Stimulated activated CD8-positive, alpha-beta memory T cell treated with anti-CD3 and anti-CD28 coated beads, Interleukin-15, amount 100 ng/mL, for 48 hours (primary cell): ENCODE measurements at regions not wholly inside any gene's neighbourhood (a gene's known extent, or its start where the extent isn't known, plus 50 kb on each side); places are given as distances from the start of the nearest gene placed in this dataset.

Source experiments
- DNase-seq, 2 donors: peaks; one replicate each; pipeline ENCODE4 v3.0.0-alpha.2; 2020; ENCODE audit warnings: low read depth in 2 of 2

DNA sequence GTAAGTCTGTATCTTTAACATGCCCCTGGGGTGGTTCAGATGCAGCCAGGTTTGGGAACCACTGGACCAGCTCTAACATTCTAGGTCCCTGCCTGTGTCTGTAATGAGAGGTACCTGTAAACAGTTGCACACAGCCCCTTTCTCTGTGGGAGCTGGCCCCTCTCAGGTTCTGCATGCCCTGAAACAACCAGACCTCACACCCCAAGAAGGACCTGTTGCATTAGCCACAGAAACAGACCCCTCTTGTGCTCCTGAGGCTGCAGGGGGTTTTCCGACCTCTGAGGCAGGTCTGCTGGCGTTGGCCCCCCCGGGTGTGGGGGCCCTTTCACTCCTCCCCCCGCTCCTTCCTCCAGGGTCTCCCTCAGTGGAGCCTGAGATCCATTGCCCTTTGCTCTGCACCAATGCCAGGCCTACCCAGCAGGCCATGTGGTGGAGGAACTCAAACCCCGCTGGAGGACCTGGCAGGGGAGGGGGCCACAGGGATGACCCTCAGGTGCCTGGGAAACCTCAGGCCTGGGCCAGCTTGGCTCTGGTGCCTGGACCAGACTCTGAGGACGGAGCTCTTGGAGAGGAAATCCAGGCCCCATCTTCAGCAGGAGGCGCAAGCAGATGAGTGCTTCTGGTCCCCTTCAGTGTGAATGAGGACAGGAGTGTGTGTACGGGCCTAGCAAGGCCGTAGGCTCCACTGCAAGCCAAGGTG is 61.4 kb upstream of the PJA1 start:
- no peak for DNase-seq

DNA sequence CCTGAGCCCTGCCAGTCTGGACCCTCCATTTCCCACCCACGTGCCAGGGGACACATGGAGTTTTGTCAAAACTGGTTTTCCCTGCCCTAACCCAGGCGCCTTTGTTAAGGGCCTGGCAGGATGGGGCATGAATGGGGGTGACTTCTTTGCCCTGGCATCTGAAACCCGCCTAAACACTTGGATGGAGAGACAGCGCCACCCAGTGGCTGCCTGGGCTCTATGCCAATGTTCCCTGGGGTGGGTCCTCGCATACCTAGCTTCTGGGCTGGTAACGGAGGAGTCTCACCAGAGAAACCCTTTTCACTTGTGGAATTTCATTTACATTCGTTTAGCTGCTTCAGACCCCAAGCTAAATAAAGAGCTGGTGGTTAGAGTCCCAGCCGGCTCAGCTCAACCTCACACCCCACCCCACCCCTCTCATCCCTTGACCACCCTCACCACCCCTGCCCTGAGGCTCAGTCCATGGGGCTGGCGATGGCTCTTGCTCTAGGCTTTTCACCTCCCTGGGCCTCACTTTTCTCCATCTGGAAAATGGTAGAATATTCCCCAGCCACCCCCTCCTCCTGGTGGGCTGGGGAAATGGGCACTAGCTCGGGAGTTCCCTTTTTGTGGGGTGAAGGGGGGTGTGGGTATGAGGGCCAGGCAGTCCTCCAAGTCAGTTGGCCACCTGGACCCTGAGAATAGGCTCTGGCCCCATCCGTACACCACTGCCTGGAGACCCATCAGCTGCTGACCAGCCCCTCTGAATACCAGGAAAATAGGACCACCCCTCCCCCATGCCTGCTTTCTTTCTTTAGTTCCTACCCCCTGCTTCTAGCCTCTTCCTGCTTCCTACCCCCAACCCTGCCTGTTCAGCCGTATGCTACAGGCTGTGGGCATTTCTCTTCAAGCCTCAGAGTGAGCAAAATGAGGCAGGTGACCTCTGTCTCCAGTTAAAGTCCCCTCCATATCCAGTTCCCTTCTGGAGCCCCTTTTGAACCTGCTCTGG is 57.1 kb upstream of the PJA1 start:
- DNase-seq = peak; percentile 43 to 64

DNA sequence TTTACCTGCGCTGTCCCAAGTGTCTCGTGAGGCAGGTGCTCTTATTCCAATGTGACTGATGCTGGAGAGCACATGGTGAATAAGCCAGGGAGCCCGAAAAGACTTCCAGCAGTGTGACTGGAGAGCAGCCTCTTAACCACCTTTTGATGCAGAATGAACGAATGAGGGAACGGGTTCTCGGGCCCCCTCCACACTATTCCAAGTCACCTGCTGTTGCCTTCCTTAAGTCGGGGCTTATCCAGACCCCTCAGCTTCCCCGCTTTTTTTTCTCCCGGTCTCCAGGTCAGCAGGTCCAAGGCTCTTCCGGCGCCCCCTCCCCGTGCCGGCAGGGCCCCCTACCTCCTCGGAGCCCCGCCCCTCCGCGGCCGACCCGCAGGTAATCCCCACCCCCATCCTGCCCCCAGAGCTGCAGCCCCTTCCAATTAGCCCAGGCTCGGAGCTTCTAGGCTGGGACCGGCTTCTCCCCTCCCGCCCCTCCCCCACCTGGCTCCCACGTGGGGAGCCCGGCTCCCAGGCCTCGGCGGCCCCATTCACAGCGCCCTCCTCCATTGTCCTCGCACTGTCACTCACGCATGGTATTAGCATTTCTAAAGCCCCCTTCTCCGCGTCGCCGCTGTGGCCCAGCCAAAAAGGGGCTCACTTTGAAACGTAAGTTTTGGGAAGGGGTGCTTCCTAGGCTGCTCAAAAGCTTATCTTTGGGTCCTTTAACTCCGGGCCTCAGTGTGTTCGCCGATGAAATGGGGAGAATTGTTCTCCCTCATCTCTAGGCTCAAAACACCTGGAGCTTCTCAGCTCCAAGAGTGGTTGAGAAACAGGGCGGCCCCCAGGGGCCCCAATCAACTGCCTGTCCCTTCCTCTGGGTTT is 56.2 kb upstream of the PJA1 start:
- no peak for DNase-seq

DNA sequence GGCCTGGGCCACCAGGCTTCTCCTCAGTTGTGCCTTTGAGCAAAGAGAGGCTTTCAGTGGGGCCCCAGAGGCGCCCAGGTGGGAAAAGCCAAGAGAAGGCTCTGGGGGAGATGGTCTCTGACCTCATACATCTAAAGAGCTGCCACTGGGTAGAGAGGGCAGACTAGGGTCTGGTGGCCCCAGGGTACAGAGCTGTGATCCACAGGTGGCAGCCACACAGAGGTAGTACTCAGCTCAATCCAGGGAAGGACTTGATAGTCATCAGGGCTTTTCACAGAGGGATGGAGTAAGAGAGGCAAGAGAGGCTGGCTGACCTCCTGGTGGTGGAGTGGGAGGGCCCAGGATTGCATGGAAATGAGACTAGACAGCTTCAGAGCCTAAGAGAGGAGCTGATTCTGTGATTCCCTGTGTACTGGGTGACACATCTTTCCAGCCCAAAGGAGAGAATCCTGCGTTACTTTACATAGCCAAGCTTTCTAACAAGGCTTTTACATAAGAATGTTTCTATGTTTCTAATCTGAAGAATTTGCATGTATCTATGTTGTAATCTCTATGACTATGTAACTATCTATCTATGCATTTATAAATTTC is 53.2 kb upstream of the PJA1 start:
- DNase-seq = no peak

DNA sequence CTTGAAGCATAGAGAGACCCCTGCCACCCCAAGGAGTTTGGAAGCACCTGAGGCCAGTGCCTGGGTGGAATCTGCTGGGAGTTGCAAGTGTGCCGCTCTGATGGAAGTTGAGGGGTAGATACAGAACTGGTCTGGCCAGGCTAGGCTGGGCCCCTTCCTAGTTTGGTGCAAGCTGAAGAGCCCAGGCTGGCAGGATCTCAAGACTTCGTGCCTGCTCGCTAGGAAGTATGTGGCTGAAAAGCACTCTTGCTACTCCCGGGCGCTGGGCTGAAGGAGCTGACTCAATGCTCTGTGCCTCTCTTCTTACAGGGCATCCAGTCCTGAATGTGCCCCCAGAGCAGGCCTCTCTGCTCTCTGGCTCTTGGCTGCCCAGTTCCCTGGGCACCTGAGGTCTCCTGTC is 51.7 kb upstream of the PJA1 start:
- DNase-seq = no peak

DNA sequence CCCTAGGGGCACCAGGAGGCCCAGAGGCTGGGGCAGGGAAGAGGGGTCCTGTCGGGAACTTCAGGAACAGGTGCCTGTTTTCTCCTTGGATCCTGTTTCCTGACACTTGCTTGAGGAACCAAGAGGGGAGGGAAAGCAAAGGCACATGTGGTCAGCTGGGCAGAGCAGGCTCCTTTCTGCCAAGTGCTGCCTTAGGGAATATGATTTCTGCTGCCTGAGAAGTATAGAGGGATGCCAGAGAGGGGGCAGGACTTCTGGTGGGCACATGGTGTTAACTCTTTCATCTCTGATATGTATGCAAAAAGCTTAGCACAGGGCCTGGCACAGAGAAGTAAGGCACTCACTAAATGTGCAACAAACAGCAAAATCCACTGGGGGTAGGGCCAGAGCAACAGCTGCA is 51.2 kb upstream of the PJA1 start:
- no peak for DNase-seq

DNA sequence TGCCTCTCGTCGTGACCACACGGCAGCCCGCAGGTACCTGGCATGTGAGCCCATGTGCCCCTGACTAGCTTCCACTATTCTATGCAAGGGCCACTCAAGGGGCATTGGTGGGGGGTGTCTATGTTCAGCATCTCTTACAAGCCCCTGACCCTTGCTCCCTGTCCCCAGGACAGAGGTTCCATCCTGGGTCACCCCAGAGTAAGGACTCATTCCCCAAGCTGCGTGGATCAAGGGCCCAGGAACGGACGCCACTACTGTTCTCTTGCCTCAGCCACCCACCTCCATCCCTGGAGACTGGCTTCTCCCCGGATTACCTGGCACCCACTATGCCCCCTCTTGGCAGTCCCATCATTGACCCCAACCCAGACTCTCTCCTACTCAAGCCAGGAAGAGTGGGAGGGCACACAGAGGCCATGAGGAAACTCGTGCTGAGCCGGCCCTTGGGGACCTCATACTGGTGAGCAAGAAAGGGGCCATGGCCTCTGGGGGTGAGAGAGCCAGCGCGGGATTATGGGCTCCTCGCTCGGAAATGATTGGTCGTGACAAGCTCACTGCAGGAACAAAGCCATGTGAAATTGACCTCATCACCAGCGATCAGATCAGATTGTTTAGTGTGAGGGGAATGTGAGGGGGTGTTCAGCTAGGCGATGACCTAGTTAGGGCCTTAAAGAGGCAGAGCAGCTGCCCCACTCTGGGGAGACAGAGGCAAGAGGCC is 50.1 kb upstream of the PJA1 start:
- DNase-seq = no peak
